Gastrocnemius medialis (tissue), 4 donors: ENCODE measurements at regions not wholly inside any gene's neighbourhood (a gene's known extent, or its start where the extent isn't known, plus 50 kb on each side); places are given as distances from the start of the nearest gene placed in this dataset.

Experiments used
- CTCF ChIP-seq, 5 experiments: fragments of 450-650 bp in 3 of 5; fragments of 200-600 bp in 2 of 5; sonication (generic) in 2 of 5; IDR thresholded peaks in 4 of 5; conservative IDR thresholded peaks in 1 of 5; 1 replicate in 4 of 5; 2 replicates in 1 of 5; pipeline ENCODE4 v1.5.1; 2016 to 2019; ENCODE audit warnings: antibody characterized with exemption in 5 of 5, mild to moderate bottlenecking in 3 of 5, moderate library complexity in 3 of 5
- POLR2A ChIP-seq, 2 donors: fragments of 450-650 bp; IDR thresholded peaks; one replicate each; pipeline ENCODE4 v1.6.1; 2017; ENCODE audit warnings: antibody characterized with exemption in 2 of 2, mild to moderate bottlenecking in 2 of 2, moderate library complexity in 2 of 2

- TF ChIP-seq CTCF (IDR thresholded peaks at IDR 0.05 in 4 of 5, conservative IDR thresholded peaks at IDR 0.05 in 1 of 5) (no peak), POLR2A (IDR thresholded peaks at IDR 0.05) (no peak)
Measured at GRCh38 chr6:12544821-12545565, 171.6 kb upstream of the PHACTR1 start.
